ENCODE measurements at regions not wholly inside any gene's neighbourhood (a gene's known extent, or its start where the extent isn't known, plus 50 kb on each side); places are given as distances from the start of the nearest gene placed in this dataset.

DNA sequence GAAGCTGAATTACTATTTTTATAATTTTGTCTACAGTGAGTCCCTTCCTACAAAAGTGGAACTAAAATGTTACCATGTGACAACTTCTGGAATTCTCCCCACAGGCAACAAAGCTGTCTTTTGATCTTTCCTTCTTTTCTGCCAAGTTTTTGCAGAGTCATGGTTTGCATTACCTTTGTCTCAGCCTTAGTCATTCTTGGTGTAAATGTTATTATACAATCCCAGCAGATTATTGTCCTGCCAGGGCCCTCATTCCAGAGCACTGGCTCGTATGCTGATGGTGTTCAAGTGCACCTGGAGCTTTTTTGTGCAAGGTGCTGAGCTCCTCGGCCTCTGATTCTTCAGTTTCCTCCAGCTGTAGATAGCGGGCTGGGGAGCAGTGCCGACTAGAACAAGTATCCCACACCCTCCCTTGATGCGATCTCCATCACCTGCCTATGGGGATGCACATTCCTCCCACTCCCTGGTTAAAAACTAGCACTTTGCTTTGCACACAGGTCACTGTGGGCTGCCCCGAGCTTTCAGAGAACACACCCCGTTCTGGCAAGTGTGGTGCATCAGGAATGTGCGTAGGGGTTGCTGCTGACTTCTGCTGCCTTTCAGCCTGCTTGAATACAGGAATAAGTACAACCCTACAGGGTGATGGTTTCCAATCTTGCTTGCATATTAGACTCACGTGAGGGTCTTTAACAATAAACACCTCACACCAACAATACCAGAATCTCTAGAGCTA is 263.6 kb downstream of the RNF144A start:
- Histone ChIP-seq H3K9me3 (no peaks in the 10 kb centered on the region), H3K27me3 (no peaks in the 10 kb centered on the region), H3K4me3 (no peak overlapping the region), H3K36me3 (no peaks in the 10 kb centered on the region), H3K4me1 (no peaks in the 10 kb centered on the region), H3K27ac (no peak overlapping the region)
- DNase-seq (ENCODE audit: low spot score), result no peak
- TF ChIP-seq, protein P1, sequence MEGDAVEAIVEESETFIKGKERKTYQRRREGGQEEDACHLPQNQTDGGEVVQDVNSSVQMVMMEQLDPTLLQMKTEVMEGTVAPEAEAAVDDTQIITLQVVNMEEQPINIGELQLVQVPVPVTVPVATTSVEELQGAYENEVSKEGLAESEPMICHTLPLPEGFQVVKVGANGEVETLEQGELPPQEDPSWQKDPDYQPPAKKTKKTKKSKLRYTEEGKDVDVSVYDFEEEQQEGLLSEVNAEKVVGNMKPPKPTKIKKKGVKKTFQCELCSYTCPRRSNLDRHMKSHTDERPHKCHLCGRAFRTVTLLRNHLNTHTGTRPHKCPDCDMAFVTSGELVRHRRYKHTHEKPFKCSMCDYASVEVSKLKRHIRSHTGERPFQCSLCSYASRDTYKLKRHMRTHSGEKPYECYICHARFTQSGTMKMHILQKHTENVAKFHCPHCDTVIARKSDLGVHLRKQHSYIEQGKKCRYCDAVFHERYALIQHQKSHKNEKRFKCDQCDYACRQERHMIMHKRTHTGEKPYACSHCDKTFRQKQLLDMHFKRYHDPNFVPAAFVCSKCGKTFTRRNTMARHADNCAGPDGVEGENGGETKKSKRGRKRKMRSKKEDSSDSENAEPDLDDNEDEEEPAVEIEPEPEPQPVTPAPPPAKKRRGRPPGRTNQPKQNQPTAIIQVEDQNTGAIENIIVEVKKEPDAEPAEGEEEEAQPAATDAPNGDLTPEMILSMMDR (IDR thresholded peaks at IDR 0.05), result no peak

DNA sequence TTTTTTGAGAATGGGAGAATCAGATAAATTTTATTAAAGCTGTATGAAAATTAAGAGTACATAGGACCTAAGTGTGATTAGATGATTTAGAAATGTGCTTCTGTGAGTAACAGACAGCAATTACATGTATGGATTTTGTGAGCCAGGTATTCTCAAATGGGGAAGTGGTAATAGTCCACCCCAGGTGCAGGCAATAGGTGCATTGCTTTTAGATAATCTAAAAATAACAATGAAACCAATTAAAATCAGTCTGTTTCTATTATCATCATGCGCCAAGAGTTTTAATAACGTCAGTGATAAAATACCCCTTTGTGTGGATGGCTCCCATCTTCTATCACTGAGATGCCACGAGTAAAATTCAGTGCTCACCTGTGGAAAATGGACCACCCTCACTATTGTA is 265.3 kb downstream of the RNF144A start:
- no peak for DNase-seq (ENCODE audit: low spot score)
- H3K9me3 ChIP-seq, result no peaks in the 10 kb centered on the region
- no peaks in the 10 kb centered on the region for H3K27me3 ChIP-seq
- H3K4me3 ChIP-seq, result no peak overlapping the region
- no peaks in the 10 kb centered on the region for H3K36me3 ChIP-seq
- TF ChIP-seq, protein P1 (IDR thresholded peaks at IDR 0.05), result no peak
- no peak overlapping the region for H3K27ac ChIP-seq
- H3K4me1 ChIP-seq, result no peaks in the 10 kb centered on the region

DNA sequence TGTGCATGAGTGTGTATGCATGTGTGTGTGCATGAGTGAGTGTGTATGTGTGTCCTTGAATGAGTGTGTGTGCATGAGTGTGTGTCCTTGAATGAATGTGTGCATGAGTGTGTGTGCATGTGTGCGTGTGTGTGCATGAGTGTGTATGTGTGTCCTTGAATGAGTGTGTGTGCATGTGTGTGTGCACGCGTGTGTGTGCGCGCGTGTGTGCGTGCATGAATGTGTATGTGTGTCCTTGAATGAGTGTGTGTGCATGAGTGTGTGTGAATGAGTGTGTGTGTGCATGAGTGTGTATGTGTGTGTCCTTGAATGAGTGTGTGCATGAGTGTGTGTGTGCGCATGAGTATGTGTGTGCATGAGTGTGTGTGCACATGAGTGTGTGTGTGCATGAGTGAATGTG is 271.9 kb downstream of the RNF144A start:
- Histone ChIP-seq H3K27ac (no peak overlapping the region), H3K9me3 (no peaks in the 10 kb centered on the region), H3K4me1 (no peaks in the 10 kb centered on the region), H3K4me3 (no peak overlapping the region), H3K27me3 (no peaks in the 10 kb centered on the region), H3K36me3 (no peaks in the 10 kb centered on the region)
- no peak for DNase-seq (ENCODE audit: low spot score)
- TF ChIP-seq, protein P1 (IDR thresholded peaks at IDR 0.05), result no peak

DNA sequence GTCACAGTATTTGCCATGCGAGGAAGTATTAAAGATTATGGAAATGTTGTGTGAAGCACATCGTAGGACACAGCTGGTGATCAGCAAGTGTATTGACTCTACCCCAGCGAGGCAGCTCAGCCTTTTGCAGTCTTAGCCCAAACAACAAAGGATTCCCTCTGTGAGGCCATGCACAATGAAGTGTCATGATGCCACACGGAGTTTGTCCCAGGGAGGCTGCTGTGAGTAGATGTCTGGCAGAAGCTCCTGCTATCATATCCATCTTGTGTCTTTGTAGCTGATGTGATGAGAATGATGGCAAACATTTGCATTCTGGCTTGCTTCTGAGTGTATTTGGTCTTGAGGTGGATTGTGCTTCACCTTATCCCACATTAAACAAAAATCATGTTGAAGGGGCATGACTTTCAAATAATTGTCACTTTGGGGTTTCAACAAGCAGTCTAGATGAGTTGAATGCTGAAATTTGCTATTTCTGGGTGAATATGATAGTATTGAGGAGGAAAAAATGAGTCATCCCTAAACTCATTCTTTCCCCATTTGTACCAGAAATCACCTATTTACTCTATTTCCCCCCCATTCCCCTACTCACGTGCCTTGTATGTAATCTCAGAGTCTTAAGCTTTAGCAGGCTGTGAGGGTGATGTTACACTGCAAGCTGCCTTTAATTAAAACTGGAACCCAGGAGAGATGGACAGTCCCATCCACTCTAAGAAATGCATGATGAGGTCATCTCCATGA is 273.5 kb downstream of the RNF144A start:
- no peak overlapping the region for H3K4me3 ChIP-seq
- H3K9me3 ChIP-seq, result no peaks in the 10 kb centered on the region
- TF ChIP-seq, protein P1 (IDR thresholded peaks at IDR 0.05), result no peak
- H3K27ac ChIP-seq, result no peak overlapping the region
- H3K36me3 ChIP-seq, result no peaks in the 10 kb centered on the region
- H3K4me1 ChIP-seq, result no peaks in the 10 kb centered on the region
- no peaks in the 10 kb centered on the region for H3K27me3 ChIP-seq
- no peak for DNase-seq (ENCODE audit: low spot score)

DNA sequence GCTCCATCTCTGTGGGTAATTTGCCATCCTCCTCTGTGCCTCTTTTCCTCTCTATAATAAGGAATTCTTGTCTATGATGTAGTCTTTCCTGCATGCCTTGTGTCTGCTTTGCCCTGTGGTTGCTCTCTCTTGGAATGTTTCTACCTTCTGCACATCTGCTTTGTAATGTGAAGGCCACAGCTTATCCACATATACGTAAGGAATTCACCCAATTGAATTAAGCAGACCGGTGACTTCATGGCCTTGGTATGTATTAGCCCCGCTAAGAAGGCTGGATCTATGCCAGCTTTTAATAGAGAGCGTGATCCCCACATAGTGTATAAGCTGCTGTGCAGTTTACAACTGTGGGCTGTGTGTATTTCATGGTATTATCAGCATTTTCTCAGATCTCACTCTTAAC is 274.7 kb downstream of the RNF144A start:
- Histone ChIP-seq H3K27ac (no peak overlapping the region), H3K27me3 (no peaks in the 10 kb centered on the region), H3K4me3 (no peak overlapping the region), H3K36me3 (no peaks in the 10 kb centered on the region), H3K9me3 (no peaks in the 10 kb centered on the region), H3K4me1 (no peaks in the 10 kb centered on the region)
- no peak for DNase-seq (ENCODE audit: low spot score)
- TF ChIP-seq, protein P1 (IDR thresholded peaks at IDR 0.05), result no peak

Data from right atrium auricular region (tissue), 2 donors.